GM21423 (cell line): ENCODE measurements at regions not wholly inside any gene's neighbourhood (a gene's known extent, or its start where the extent isn't known, plus 50 kb on each side); places are given as distances from the start of the nearest gene placed in this dataset.
"Not testable (repeated sequence)": the region's sequence is repeated elsewhere in the genome, so short reads cannot be mapped to it uniquely, and the experiment has no call there.

Source experiments
- ATAC-seq: cut with Tn5 transposase; IDR thresholded peaks from one replicate; pipeline ENCODE4 v1.9.1; 2021; ENCODE audit warnings: mild to moderate bottlenecking, moderate library complexity; ENCODE audit not compliant: unreplicated experiment

GRCh38 chr6:58347534-58347933, 1030.1 kb downstream of the PRIM2 start:
- ATAC-seq: not testable (repeated sequence)

- not testable (repeated sequence) for ATAC-seq
These were observed 1034.2 kb downstream of the PRIM2 start for GRCh38 chr6:58351619-58352018.

- not testable (repeated sequence) for ATAC-seq
These were observed 1041.0 kb downstream of the PRIM2 start for GRCh38 chr6:58358452-58358851.

DNA sequence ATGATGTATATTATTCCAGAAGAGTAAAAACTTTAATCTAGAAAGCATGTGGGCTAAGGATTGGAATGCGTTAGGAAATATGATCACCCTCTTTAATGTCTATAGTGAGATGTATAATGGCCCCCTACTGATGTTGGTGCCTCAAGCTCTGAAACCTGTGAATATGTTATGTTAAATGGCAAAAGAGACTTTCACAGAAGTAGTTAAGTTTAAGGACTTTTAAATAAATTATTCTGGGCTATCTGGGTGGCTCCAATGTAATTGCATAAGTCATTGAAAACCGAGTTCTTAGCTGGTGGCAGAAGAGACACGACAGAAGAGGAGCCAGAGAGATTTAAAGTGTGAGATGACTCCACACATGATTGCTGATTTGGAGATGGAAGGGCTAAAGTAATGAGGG, 1048.4 kb downstream of the PRIM2 start:
- ATAC-seq: not testable (repeated sequence)

DNA sequence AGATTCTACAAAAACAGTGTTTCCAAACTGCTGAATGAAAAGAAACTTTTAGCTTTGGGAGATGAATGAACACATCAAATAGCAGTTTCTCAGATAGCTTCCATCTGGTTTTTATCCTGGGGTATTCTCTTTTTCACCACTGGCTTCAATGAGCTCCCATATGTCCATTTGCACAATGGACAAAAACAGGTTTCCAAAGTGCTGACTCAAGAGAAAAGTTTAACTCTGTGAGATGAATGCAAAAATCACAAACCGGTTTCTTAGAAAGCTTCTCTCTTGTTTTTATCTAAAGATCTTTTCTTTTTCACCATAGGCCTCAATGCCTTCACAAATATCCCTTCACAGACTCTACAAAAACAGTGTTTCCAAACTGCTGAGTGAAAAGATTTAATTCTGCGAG, 1089.2 kb downstream of the PRIM2 start:
- not testable (repeated sequence) for ATAC-seq

DNA sequence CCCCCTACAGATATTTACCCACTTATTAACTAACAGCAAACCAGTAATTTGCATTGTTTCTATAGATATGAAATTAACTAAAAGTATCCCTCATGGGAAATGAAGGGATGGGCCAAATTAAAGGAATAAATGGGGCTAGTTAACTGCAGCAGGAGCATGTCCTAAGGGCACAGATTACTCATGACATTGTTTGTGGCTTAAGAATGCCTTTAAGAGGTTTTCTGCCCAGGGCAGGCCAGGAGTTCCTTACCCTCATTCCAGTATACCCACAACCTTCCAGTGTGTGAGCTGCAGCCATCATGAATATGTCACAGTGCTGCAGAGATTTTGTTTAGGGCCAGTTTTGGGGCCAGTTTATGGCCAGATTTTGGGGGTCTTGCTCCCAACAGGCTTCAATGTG, 1101.9 kb downstream of the PRIM2 start:
- ATAC-seq: no peak
